ENCODE measurements at regions not wholly inside any gene's neighbourhood (a gene's known extent, or its start where the extent isn't known, plus 50 kb on each side); places are given as distances from the start of the nearest gene placed in this dataset.

GRCh38 chr9:18331808-18332209 is 142.1 kb upstream of the ADAMTSL1 start:
- CTCF ChIA-PET = interaction anchor here (1.0 to 1.4 kb wide), 2 partner anchors 9 to 111 kb away, joined by 3 to 4 read pairs; no protein-coding TSS in a partner anchor
- WGBS (ENCODE audit: insufficient coverage, insufficient replicate concordance, low lambda C conversion rate, missing lambda C conversion rate) = 0% methylated on average over 1 of the region's 1 CpG
- in situ Hi-C loops (cut with MboI) = no loop called here

DNA sequence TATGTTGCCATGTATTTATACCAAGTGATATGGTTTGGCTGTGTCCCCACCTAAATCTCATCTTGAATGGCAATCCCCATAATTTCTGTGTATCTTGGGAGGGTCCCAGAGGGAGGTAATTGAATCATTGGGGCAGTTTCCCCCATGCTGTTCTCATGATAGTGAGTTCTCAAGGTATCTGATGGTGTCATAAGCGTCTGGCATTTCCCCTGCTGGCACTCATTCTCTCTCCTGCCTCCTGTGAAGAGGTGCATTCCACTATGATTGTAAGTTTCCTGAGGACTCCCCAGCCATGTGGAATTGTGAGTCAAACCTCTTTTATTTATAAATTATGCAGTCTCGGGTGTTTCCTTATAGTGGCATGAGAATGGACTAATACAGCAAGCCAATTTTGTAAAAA is 140.8 kb upstream of the ADAMTSL1 start:
- Histone ChIP-seq H3K79me2 (ENCODE audit: control insufficient read depth, insufficient read depth, low read length) (no peaks in the 10 kb centered on the region), H3K27me3 (replicated peaks in 1 of 2; ENCODE audit: control insufficient read depth in 2 of 2, insufficient read depth in 2 of 2, low read length in 1 of 2) (no peaks in the 10 kb centered on the region), H3K36me3 (ENCODE audit: control insufficient read depth in 2 of 2, insufficient read depth in 2 of 2, low read length in 1 of 2) (no peaks in the 10 kb centered on the region), H3K9me3 (replicated peaks; ENCODE audit: control insufficient read depth, insufficient read depth, low read length) (no peaks in the 10 kb centered on the region), H4K20me1 (ENCODE audit: control insufficient read depth, insufficient read depth) (no peaks in the 10 kb centered on the region), H3K4me1 (ENCODE audit: control insufficient read depth, insufficient read depth, low read length) (no peaks in the 10 kb centered on the region), H3K27ac (ENCODE audit: control insufficient read depth, insufficient read depth) (no peak overlapping the region), H3K4me2 (ENCODE audit: control insufficient read depth, insufficient read depth) (no peak overlapping the region), H3K9ac (ENCODE audit: control insufficient read depth, insufficient read depth, low read length) (no peak overlapping the region), H3K4me3 (no peak overlapping the region), H2AFZ (ENCODE audit: control insufficient read depth, low read depth, low read length) (no peak overlapping the region)
- ATAC-seq (no peak), FAIRE-seq (no peak), DNase-seq (ENCODE audit: low read depth, low spot score) (no peak)
- BruUV-seq (replicated peaks) = no TSS peak
- intact Hi-C loops (cut with micrococcal nuclease; ENCODE audit: unreplicated experiment) = no loop called here
- 0% methylated on average over 2 of the region's 2 CpGs for WGBS (ENCODE audit: insufficient coverage, insufficient replicate concordance, low lambda C conversion rate, missing lambda C conversion rate)
- POLR2A ChIA-PET = no interaction called here
- RAD21 ChIA-PET (ENCODE audit: unreplicated experiment) = no interaction called here
- SMC1A ChIA-PET (ENCODE audit: uncharacterized antibody, unreplicated experiment) = interaction anchor here (0.8 kb wide), 1 partner anchor 10 kb away, joined by 3 read pairs; no protein-coding TSS in a partner anchor
- in situ Hi-C loops (cut with MboI) = no loop called here
- CTCF ChIA-PET = interaction anchor here (1.2 kb wide), 1 partner anchor 17 kb away, joined by 6 read pairs; no protein-coding TSS in a partner anchor
- TF ChIP-seq CHD1 (IDR thresholded peaks at IDR 0.05; ENCODE audit: low read depth, low read length) (no peak), CEBPB (IDR thresholded peaks at IDR 0.05; ENCODE audit: borderline replicate concordance in 1 of 2, low read depth in 2 of 2, low read length in 2 of 2) (no peak), WRNIP1 (IDR thresholded peaks at IDR 0.05; ENCODE audit: borderline replicate concordance, low read depth, low read length) (no peak), MTA2 (IDR thresholded peaks at IDR 0.05; ENCODE audit: low read depth) (no peak), PKNOX1 (IDR thresholded peaks at IDR 0.05) (no peak), TBL1XR1 (IDR thresholded peaks at IDR 0.05; ENCODE audit: low read depth, low read length) (no peak), RCOR1 (conservative IDR thresholded peaks at IDR 0.05; ENCODE audit: low read depth, low read length) (no peak), ATF2 (IDR thresholded peaks at IDR 0.05; ENCODE audit: low read length) (no peak), MYB (IDR thresholded peaks at IDR 0.05; ENCODE audit: borderline replicate concordance, low read depth, low read length) (no peak)
- TF ChIP-seq, protein P1, sequence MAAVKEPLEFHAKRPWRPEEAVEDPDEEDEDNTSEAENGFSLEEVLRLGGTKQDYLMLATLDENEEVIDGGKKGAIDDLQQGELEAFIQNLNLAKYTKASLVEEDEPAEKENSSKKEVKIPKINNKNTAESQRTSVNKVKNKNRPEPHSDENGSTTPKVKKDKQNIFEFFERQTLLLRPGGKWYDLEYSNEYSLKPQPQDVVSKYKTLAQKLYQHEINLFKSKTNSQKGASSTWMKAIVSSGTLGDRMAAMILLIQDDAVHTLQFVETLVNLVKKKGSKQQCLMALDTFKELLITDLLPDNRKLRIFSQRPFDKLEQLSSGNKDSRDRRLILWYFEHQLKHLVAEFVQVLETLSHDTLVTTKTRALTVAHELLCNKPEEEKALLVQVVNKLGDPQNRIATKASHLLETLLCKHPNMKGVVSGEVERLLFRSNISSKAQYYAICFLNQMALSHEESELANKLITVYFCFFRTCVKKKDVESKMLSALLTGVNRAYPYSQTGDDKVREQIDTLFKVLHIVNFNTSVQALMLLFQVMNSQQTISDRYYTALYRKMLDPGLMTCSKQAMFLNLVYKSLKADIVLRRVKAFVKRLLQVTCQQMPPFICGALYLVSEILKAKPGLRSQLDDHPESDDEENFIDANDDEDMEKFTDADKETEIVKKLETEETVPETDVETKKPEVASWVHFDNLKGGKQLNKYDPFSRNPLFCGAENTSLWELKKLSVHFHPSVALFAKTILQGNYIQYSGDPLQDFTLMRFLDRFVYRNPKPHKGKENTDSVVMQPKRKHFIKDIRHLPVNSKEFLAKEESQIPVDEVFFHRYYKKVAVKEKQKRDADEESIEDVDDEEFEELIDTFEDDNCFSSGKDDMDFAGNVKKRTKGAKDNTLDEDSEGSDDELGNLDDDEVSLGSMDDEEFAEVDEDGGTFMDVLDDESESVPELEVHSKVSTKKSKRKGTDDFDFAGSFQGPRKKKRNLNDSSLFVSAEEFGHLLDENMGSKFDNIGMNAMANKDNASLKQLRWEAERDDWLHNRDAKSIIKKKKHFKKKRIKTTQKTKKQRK (IDR thresholded peaks at IDR 0.05; ENCODE audit: low read depth, low read length) = no peak

More at GRCh38 chr9:18331808-18332209, 142.1 kb upstream of the ADAMTSL1 start:
- no peak for TF ChIP-seq SUZ12 (IDR thresholded peaks at IDR 0.05; ENCODE audit: unreplicated experiment)
- no peak for TF ChIP-seq SUPT20H (IDR thresholded peaks at IDR 0.05; ENCODE audit: borderline replicate concordance, control insufficient read depth, low read depth, low read length)
- no peak for TF ChIP-seq CREB1 (IDR thresholded peaks at IDR 0.05; ENCODE audit: low read depth)
- intact Hi-C loops (cut with micrococcal nuclease; ENCODE audit: unreplicated experiment) = no loop called here
- ATAC-seq (no peak), DNase-seq (ENCODE audit: low read depth, low spot score) (no peak), FAIRE-seq (no peak)
- ChIA-PET RAD21 (ENCODE audit: unreplicated experiment) (no interaction called here), POLR2A (no interaction called here), SMC1A (ENCODE audit: uncharacterized antibody, unreplicated experiment) (no interaction called here)
- no TSS peak for BruUV-seq (replicated peaks)
- H3K79me2 ChIP-seq (ENCODE audit: control insufficient read depth, insufficient read depth, low read length) = no peaks in the 10 kb centered on the region
- H3K4me2 ChIP-seq (ENCODE audit: control insufficient read depth, insufficient read depth) = no peak overlapping the region
- no peak overlapping the region for H2AFZ ChIP-seq (ENCODE audit: control insufficient read depth, low read depth, low read length)
- H3K27ac ChIP-seq (ENCODE audit: control insufficient read depth, insufficient read depth) = no peak overlapping the region
- H3K36me3 ChIP-seq (ENCODE audit: control insufficient read depth in 2 of 2, insufficient read depth in 2 of 2, low read length in 1 of 2) = no peaks in the 10 kb centered on the region
- no peak overlapping the region for H3K4me3 ChIP-seq
- H4K20me1 ChIP-seq (ENCODE audit: control insufficient read depth, insufficient read depth) = no peaks in the 10 kb centered on the region
- no peaks in the 10 kb centered on the region for H3K27me3 ChIP-seq (replicated peaks in 1 of 2; ENCODE audit: control insufficient read depth in 2 of 2, insufficient read depth in 2 of 2, low read length in 1 of 2)
- no peak overlapping the region for H3K9ac ChIP-seq (ENCODE audit: control insufficient read depth, insufficient read depth, low read length)
- no peaks in the 10 kb centered on the region for H3K4me1 ChIP-seq (ENCODE audit: control insufficient read depth, insufficient read depth, low read length)
- no peaks in the 10 kb centered on the region for H3K9me3 ChIP-seq (replicated peaks; ENCODE audit: control insufficient read depth, insufficient read depth, low read length)
